Neural progenitor cell (in vitro differentiated cells): ENCODE measurements at regions not wholly inside any gene's neighbourhood (a gene's known extent, or its start where the extent isn't known, plus 50 kb on each side); places are given as distances from the start of the nearest gene placed in this dataset.

Source experiments
- DNase-seq: peaks from one replicate; pipeline ENCODE4 v3.0.0-alpha.2; 2016; ENCODE audit warnings: low spot score
- H2AFZ ChIP-seq: fragments of 200-600 bp; sonication (generic); replicated peaks from 2 replicates; pipeline ENCODE4 v1.6.1; 2016; ENCODE audit warnings: antibody characterized with exemption
- H3F3A ChIP-seq: fragments of 200-600 bp; sonication (generic); 2 replicates; pipeline ENCODE4 v1.6.1; 2016; ENCODE audit warnings: antibody characterized with exemption, low read depth
- H3K27ac ChIP-seq: fragments of 200-600 bp; sonication (generic); 2 replicates; pipeline ENCODE4 v1.5.1; 2016; ENCODE audit warnings: mild to moderate bottlenecking
- H3K27me3 ChIP-seq: fragments of 200-600 bp; sonication (generic); 2 replicates; pipeline ENCODE4 v1.6.1; 2016; ENCODE audit warnings: mild to moderate bottlenecking, moderate library complexity
- H3K36me3 ChIP-seq: fragments of 200-600 bp; sonication (generic); 2 replicates; pipeline ENCODE4 v1.5.1; 2016
- H3K4me1 ChIP-seq: fragments of 200-600 bp; sonication (generic); 2 replicates; pipeline ENCODE4 v1.6.1; 2016; ENCODE audit warnings: mixed run types
- H3K4me2 ChIP-seq: fragments of 200-600 bp; sonication (generic); 2 replicates; pipeline ENCODE4 v1.6.1; 2016
- H3K4me3 ChIP-seq: fragments of 200-600 bp; sonication (generic); 2 replicates; pipeline ENCODE4 v1.5.1; 2016
- H3K79me2 ChIP-seq: fragments of 200-600 bp; sonication (generic); 2 replicates; pipeline ENCODE4 v1.6.1; 2016; ENCODE audit warnings: low read depth
- H3K9ac ChIP-seq: fragments of 200-600 bp; sonication (generic); 2 replicates; pipeline ENCODE4 v1.6.1; 2016
- H3K9me3 ChIP-seq: fragments of 200-600 bp; sonication (generic); 2 replicates; pipeline ENCODE4 v1.5.1; 2016; ENCODE audit warnings: low read depth
- H4K20me1 ChIP-seq: fragments of 200-600 bp; sonication (generic); 2 replicates; pipeline ENCODE4 v1.6.1; 2016; ENCODE audit warnings: low read depth
- H3K27ac Mint-ChIP-seq: 3 replicates; pipeline ENCODE4 v1.8.0; 2021; ENCODE audit warnings: mixed read lengths
- H3K27me3 Mint-ChIP-seq: 2 replicates; pipeline ENCODE4 v1.8.0; 2022; ENCODE audit warnings: low read depth, mild to moderate bottlenecking, inconsistent platforms, moderate library complexity, mixed read lengths; ENCODE audit not compliant: insufficient read depth
- H3K36me3 Mint-ChIP-seq: 3 replicates; pipeline ENCODE4 v1.8.0; 2021; ENCODE audit warnings: mixed read lengths
- H3K4me1 Mint-ChIP-seq: 3 replicates; pipeline ENCODE4 v1.8.0; 2021; ENCODE audit warnings: mixed read lengths
- H3K4me3 Mint-ChIP-seq: 3 replicates; pipeline ENCODE4 v1.8.0; 2021; ENCODE audit warnings: mild to moderate bottlenecking, moderate library complexity, mixed read lengths
- H3K9me3 Mint-ChIP-seq: 3 replicates; pipeline ENCODE4 v1.8.0; 2020; ENCODE audit warnings: mixed read lengths
- CTCF ChIP-seq: fragments of 200-600 bp; sonication (generic); IDR thresholded peaks from 2 replicates; pipeline ENCODE4 v1.5.1; 2017; ENCODE audit warnings: antibody characterized with exemption, mild to moderate bottlenecking
- EZH2 ChIP-seq: fragments of 200-600 bp; sonication (generic); IDR thresholded peaks from 2 replicates; pipeline ENCODE4 v1.6.1; 2017; ENCODE audit warnings: antibody characterized with exemption, mild to moderate bottlenecking, moderate library complexity
- EZH2phosphoT487 ChIP-seq: fragments of 200-600 bp; sonication (generic); IDR thresholded peaks from 2 replicates; pipeline ENCODE4 v1.6.1; 2017; ENCODE audit warnings: antibody characterized with exemption

- TF ChIP-seq CTCF, result no peak
- Mint-ChIP-seq H3K9me3 (no peaks in the 10 kb centered on the region), H3K27ac (peak overlapping the region; percentile 26), H3K27me3 (peaks cover 3% of the 10 kb centered on the region), H3K36me3 (no peaks in the 10 kb centered on the region), H3K4me1 (peaks cover 51% of the 10 kb centered on the region), H3K4me3 (no peak overlapping the region)
- Histone ChIP-seq H3K36me3 (no peaks in the 10 kb centered on the region), H4K20me1 (no peaks in the 10 kb centered on the region), H3K9ac (no peak overlapping the region), H3F3A (no peaks in the 10 kb centered on the region), H3K9me3 (no peaks in the 10 kb centered on the region), H3K4me1 (peaks cover 10% of the 10 kb centered on the region), H3K4me2 (no peak overlapping the region), H3K4me3 (no peak overlapping the region), H2AFZ (no peak overlapping the region), H3K79me2 (no peaks in the 10 kb centered on the region), H3K27ac (no peak overlapping the region), H3K27me3 (no peaks in the 10 kb centered on the region)
- DNase-seq, result no peak
Observed at GRCh38 chr3:107977221-107978130, 113.4 kb downstream of the CD47 start.

GRCh38 chr3:107976202-107976800 lies 114.5 kb downstream of the CD47 start:
- no peaks in the 10 kb centered on the region for H4K20me1 ChIP-seq
- no peak overlapping the region for H3K4me2 ChIP-seq
- no peak for DNase-seq
- TF ChIP-seq EZH2, result no peak
- TF ChIP-seq CTCF, result no peak
- no peak for TF ChIP-seq EZH2phosphoT487
- peaks cover 46% of the 10 kb centered on the region for H3K4me1 Mint-ChIP-seq
- H3K36me3 ChIP-seq, result no peaks in the 10 kb centered on the region
- H3K27me3 ChIP-seq, result no peaks in the 10 kb centered on the region
- no peaks in the 10 kb centered on the region for H3K79me2 ChIP-seq
- no peaks in the 10 kb centered on the region for H3F3A ChIP-seq
- no peaks in the 10 kb centered on the region for H3K9me3 ChIP-seq
- peaks cover 7% of the 10 kb centered on the region for H3K27me3 Mint-ChIP-seq
- H3K4me1 ChIP-seq, result peaks cover 10% of the 10 kb centered on the region
- no peaks in the 10 kb centered on the region for H3K36me3 Mint-ChIP-seq
- no peak overlapping the region for H3K4me3 Mint-ChIP-seq
- H2AFZ ChIP-seq, result no peak overlapping the region
- H3K9me3 Mint-ChIP-seq, result no peaks in the 10 kb centered on the region
- no peak overlapping the region for H3K27ac Mint-ChIP-seq
- H3K27ac ChIP-seq, result no peak overlapping the region
- no peak overlapping the region for H3K9ac ChIP-seq
- no peak overlapping the region for H3K4me3 ChIP-seq

- H3K27ac ChIP-seq, result no peak overlapping the region
- H3K27ac Mint-ChIP-seq, result no peak overlapping the region
- H3K4me1 ChIP-seq, result peaks cover 10% of the 10 kb centered on the region
- H3K9me3 Mint-ChIP-seq, result no peaks in the 10 kb centered on the region
- H2AFZ ChIP-seq, result no peak overlapping the region
- H3F3A ChIP-seq, result no peaks in the 10 kb centered on the region
- no peaks in the 10 kb centered on the region for H3K36me3 ChIP-seq
- no peak for TF ChIP-seq EZH2phosphoT487
- no peak for TF ChIP-seq CTCF
- TF ChIP-seq EZH2, result no peak
- no peaks in the 10 kb centered on the region for H4K20me1 ChIP-seq
- no peak for DNase-seq
- peaks cover 52% of the 10 kb centered on the region for H3K4me1 Mint-ChIP-seq
- no peak overlapping the region for H3K4me3 Mint-ChIP-seq
- H3K4me3 ChIP-seq, result no peak overlapping the region
- H3K9ac ChIP-seq, result no peak overlapping the region
- no peaks in the 10 kb centered on the region for H3K9me3 ChIP-seq
- no peaks in the 10 kb centered on the region for H3K79me2 ChIP-seq
- no peaks in the 10 kb centered on the region for H3K27me3 ChIP-seq
- H3K27me3 Mint-ChIP-seq, result peaks cover 7% of the 10 kb centered on the region
- H3K4me2 ChIP-seq, result no peak overlapping the region
- no peaks in the 10 kb centered on the region for H3K36me3 Mint-ChIP-seq
Observed at GRCh38 chr3:107975529-107976201, 115.2 kb downstream of the CD47 start.
